ENCODE measurements at regions not wholly inside any gene's neighbourhood (a gene's known extent, or its start where the extent isn't known, plus 50 kb on each side); places are given as distances from the start of the nearest gene placed in this dataset.
"Not testable (repeated sequence)": the region's sequence is repeated elsewhere in the genome, so short reads cannot be mapped to it uniquely, and the experiment has no call there.

- DNase-seq, result no peak
Measured at GRCh38 chr5:178063277-178063676, 50.1 kb upstream of the N4BP3 start.

DNA sequence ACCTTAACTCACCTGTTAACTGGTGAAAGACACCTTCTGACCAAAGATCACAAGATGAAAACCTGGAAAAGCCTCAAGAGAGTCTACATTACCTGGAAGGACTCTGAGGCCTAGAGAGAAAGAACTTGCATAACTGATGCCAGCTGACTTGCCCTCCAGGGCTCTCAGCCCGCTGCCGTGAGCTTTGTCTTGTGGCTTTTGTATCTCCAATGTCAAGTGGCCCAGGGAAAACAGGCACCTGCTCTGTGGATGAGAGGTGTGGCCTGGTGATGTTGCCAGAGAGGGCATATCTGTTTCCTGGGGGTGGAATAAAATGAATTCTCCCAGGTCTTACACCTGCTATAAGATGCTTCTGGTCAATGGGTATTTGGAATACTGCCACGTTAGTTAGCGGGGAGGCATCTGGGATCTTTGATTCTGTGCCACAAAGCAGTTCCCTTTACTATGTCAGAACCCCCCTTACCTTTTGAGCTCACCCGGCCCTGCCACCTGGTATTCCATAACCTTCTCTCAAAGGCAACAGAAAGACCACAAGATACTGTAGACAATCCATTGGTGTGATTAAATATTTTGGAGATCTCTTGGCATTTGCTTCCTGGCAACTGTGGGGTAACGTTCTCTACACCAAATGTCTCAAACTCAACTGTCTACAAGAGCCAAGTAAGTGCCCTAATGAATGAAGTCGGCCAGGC, 54.9 kb upstream of the N4BP3 start:
- DNase-seq, result peak; percentile 6

GRCh38 chr5:178057839-178058238, 55.5 kb upstream of the N4BP3 start:
- no peak for DNase-seq

DNA sequence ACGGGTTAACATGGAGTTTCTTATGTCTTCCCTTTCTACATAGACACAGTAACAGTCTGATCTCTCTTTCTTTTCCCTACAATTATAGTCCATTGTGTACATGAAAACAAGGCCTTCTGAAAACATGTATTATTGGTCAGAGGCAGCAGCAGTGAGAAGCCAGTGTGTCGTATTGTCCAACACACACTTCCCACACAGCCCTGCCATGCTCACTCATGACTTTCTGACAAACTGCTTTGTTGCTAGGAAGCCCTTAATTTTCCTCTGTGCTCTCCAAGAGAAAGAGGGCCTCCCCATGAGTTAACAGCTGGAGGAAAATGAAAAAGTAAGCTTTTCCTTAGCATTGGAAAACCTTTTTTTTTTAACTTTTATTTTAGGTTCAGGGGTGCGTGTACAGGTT, 56.4 kb upstream of the N4BP3 start:
- no peak for DNase-seq

DNA sequence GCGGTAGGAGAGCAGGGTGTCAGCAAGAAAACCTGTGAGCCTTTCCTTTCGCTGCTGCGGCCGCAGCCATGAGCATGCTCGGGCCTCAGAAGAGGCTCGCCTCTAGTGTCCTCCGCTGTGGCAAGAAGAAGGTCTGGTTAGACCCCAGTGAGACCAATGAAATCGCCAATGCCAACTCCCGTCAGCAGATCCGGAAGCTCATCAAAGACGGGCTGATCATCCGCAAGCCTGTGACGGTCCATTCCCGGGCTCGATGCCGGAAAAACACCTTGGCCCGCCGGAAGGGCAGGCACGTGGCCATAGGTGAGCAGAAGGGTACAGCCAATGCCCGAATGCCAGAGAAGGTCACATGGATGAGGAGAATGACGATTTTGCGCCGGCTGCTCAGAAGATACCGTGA, 57.8 kb upstream of the N4BP3 start:
- DNase-seq, result not testable (repeated sequence)

DNA sequence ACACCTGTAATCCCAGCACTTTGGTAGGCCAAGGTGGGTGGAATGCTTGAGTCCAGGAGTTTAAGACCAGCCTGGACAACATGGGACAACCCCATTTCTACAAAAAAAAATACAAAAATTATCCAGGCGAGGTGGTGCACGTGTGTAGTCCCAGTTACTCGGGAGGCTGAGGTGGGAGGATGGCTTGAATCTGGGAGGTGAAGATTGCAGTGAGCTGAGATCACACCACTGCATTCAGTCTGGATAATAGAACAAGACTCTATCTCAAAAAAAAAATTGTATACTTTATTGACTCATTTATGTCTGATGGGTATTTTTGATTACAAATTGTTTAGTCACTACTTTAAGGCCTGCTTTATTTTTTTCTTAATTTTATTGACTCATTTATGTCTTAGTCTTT, 56.0 kb upstream of the PROP1 start:
- not testable (repeated sequence) for DNase-seq

DNA sequence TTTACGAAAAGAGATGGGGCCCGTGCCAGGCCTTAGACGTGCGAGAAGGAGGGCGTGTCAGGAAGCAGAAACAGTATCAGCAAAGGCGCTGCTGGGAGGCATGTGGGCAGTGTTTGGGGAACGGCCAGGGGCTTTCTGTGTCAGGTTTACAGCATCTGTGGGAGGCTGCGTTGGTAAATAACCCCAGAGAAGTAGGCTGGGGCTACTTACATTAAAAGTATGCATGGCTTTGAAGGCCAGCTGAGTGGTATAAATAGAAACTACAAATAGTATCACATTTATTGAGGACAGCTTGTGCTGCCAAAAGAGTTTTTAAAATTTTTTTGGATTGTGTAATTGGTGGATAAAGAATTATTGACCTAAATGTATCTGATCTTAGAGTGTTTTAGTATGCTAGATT, 54.8 kb upstream of the PROP1 start:
- DNase-seq, result not testable (repeated sequence)

DNA sequence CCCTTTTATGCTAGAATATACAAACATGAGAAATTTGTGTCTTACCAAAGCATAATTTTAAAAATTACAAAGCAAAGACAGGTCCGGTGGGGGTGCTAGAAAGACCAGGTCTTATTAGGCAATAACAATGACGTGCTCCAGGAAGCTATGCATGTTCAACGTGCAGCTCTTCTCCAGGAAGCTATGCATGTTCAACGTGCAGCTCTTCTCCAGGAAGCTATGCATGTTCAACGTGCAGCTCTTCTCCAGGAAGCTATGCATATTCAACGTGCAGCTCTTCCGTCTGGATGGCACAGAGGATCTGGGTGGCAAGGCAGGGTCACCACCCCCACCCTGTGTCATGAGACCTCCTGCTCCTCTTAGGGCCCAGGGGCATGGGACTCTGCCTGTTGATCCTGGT, 51.9 kb upstream of the PROP1 start:
- DNase-seq, result not testable (repeated sequence)

DNA sequence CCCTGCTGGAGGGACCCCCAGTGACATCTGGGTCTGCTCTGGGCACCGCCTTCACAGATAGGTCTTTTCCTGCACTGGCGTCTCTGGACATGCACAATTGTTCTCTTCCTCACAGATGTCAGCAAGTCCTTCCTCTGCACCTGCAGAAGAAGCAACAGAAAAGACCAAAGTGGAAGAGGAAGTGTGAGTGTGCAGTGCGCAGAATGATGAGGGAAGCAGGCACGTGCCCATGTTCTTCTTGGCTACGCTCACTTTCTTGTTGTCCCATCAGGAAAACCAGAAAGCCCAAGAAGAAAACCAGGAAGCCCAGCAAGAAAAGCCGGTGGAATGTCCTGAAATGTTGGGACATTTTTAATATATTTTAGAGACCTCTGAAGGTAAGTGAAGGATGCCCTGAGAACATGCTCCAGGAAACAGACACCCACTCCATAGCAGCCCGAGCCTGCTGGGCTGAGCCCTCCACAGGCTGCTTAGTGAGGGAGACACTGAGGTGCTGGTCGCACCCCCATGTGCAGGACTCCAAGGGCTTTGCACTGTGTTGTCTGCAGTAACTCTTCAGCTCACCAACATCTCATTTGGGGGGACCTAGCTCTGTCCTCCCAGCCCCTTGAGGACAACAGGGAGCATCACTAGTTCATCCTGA, 50.8 kb upstream of the PROP1 start:
- DNase-seq, result not testable (repeated sequence)

DNA sequence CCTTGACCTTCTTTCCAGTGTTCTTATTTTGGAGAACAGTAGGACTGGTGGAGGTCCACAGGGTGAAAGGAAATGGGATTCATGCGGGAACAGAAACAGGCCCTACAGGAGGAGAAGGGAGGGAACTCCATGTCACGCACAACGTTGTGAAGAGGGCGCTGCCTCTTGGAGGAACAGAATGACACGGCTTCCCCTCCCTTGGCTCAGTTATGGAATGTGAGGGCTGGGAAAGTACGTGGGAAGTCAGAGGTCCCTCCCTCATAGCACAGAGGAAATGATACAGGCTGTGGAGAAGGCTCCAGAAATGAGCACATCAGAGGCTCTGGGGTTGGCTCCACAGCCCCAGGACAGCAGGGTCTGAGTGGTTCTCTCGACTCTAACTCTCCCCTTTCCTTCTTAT, 49.9 kb upstream of the PROP1 start:
- DNase-seq, result not testable (repeated sequence)

Measured in NCI-H2171 (cell line).